Lower lobe of right lung (tissue), 2 donors: ENCODE measurements at regions not wholly inside any gene's neighbourhood (a gene's known extent, or its start where the extent isn't known, plus 50 kb on each side); places are given as distances from the start of the nearest gene placed in this dataset.

Source experiments
- ATAC-seq, 2 donors: fragments of 200-7000 bp; cut with Tn5 transposase; one replicate each; pipeline ENCODE4 v1.9.1; 2020 to 2022; ENCODE audit warnings: mild to moderate bottlenecking in 2 of 2, moderate library complexity in 2 of 2
- DNase-seq: peaks from one replicate; pipeline ENCODE4 v3.0.0-alpha.2; 2020
- H3K27ac ChIP-seq: fragments of 200-600 bp; one replicate; pipeline ENCODE4 v1.8.0; 2022
- H3K27me3 ChIP-seq: fragments of 200-600 bp; one replicate; pipeline ENCODE4 v1.8.0; 2022; ENCODE audit warnings: low read depth
- H3K36me3 ChIP-seq: fragments of 200-600 bp; one replicate; pipeline ENCODE4 v1.8.0; 2022; ENCODE audit warnings: mild to moderate bottlenecking
- H3K4me1 ChIP-seq: fragments of 200-600 bp; one replicate; pipeline ENCODE4 v1.8.0; 2022
- H3K4me3 ChIP-seq: fragments of 200-600 bp; one replicate; pipeline ENCODE4 v1.8.0; 2022; ENCODE audit warnings: mild to moderate bottlenecking
- H3K9me3 ChIP-seq: fragments of 200-600 bp; one replicate; pipeline ENCODE4 v1.8.0; 2022
- CTCF ChIP-seq: fragments of 200-600 bp; IDR thresholded peaks from one replicate; pipeline ENCODE4 v1.8.0; 2022; ENCODE audit warnings: antibody characterized with exemption, mild to moderate bottlenecking
- intact Hi-C: fragments of 100-400 bp; cut with DNase I; formaldehyde crosslinking; loops from one replicate; pipeline ENCODE4 v1.11.0; 2022
- donor health status: DM: no; HTN: yes; CAD: no; lungs with severe emphysema.

DNA sequence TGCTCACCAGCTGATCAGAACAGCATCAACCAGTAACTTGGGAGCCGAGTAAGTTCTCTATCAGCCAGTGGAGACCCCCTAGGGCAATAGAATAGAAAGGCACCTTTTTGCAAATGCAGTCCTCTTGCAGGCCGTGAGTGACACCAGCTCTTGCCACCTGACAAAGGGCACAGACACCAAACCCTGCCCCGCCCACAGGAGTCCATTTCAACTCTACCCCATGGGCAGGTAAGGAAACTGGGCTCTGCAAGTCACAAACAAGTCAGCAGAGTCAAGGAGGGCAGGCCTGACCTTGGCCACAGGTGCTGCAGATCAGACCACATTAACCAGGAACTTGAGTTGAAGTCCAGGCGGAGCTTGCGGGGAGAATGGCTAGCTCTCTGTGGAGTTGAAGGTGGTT lies 77.4 kb upstream of the SPATA13 start:
- Histone ChIP-seq H3K36me3 (no peaks in the 10 kb centered on the region), H3K4me3 (no peak overlapping the region), H3K27me3 (no peaks in the 10 kb centered on the region), H3K9me3 (no peaks in the 10 kb centered on the region), H3K4me1 (peaks cover 22% of the 10 kb centered on the region), H3K27ac (no peak overlapping the region)
- intact Hi-C loops = no loop called here
- no peak for TF ChIP-seq CTCF
- DNase-seq (no peak), ATAC-seq (no peak)

DNA sequence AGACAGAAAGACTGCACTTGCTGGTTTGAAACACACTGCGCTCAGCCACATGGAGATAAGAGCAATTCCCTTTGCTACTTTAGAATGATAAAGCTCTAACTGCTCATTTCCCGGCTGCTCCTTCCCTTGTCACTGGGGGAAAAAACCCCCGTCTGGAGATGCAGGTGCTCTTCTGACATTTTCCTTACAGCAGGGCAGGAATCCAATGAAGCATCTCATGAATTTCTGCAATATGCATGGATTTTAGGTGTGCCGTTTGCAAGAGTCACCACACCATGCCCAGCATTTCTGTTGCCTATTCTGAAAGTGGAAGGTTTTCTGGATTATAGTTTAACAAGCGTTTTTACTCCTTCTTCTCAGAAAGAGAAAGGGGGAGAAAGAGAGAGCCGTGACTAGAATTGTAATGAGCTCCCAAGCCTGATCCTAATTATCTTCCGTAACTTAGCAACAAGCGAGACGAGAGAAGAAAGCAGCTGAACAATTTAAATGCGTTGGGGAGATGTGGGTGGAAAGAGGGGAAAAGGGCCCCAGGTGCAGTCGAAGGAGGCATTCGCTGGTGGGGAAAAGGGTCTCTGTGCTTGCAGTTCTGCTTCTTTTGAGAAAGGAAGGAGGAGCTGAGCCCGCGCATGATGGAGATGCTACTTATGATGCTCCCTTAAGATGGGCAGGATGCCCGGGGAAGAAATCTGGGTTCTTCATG lies 76.6 kb upstream of the SPATA13 start:
- ATAC-seq = no peak
- intact Hi-C loops = no loop called here
- no peak for DNase-seq
- Histone ChIP-seq H3K4me3 (no peak overlapping the region), H3K27me3 (no peaks in the 10 kb centered on the region), H3K36me3 (no peaks in the 10 kb centered on the region), H3K27ac (no peak overlapping the region), H3K9me3 (no peaks in the 10 kb centered on the region), H3K4me1 (peaks cover 22% of the 10 kb centered on the region)
- no peak for TF ChIP-seq CTCF

DNA sequence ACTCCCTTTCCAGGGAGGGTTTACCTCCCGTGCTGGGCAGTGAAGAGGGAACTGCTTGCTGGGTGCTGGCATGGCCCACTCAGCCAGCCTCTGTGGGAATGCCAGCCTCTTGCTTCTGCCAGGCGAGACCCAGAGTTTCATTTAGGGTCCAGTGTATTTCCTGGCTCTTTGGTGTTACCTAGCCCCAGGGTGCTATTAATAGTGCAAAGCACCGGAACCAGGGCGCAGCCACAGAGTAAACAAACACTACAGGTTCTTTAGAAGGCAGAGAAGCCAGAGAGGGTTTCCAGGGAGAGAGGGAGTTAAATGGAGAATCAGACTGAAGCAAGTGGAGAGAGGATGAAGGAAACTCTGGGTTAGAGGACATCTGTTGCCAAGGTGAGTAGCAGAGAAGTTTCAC lies 74.9 kb upstream of the SPATA13 start:
- H3K4me3 ChIP-seq = no peak overlapping the region
- H3K27me3 ChIP-seq = no peaks in the 10 kb centered on the region
- TF ChIP-seq CTCF = no peak
- peaks cover 24% of the 10 kb centered on the region for H3K4me1 ChIP-seq
- H3K36me3 ChIP-seq = no peaks in the 10 kb centered on the region
- H3K9me3 ChIP-seq = no peaks in the 10 kb centered on the region
- peak in 1 of 2 donors; percentile 69 for ATAC-seq
- intact Hi-C loops = no loop called here
- no peak for DNase-seq
- peak overlapping the region; percentile 32 for H3K27ac ChIP-seq

DNA sequence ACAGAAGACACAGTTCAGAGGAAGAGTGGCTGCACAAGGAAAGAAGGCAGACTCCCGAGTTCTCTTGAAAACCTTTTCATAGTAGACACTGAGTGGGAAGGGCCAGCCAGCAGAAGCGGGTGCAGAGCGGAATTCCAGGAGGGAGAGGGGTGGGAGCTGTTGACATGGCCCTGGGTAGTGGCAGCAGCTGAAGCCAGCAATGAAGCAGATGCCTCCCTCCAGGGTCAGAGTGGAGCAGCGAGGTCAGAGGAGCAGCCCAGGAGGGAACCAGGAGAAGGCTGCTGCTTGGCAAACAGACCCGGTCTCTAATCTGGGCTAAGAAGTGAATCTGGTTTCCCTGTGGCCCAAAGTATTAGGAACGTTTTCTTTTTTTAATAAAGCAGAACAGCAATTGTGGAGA lies 73.9 kb upstream of the SPATA13 start:
- peaks cover 34% of the 10 kb centered on the region for H3K4me1 ChIP-seq
- no peak overlapping the region for H3K27ac ChIP-seq
- DNase-seq (no peak), ATAC-seq (no peak)
- TF ChIP-seq CTCF = no peak
- H3K4me3 ChIP-seq = no peak overlapping the region
- H3K27me3 ChIP-seq = no peaks in the 10 kb centered on the region
- intact Hi-C loops = no loop called here
- no peaks in the 10 kb centered on the region for H3K36me3 ChIP-seq
- H3K9me3 ChIP-seq = no peaks in the 10 kb centered on the region

- intact Hi-C loops = no loop called here
- ATAC-seq (peak; percentile 20 to 43), DNase-seq (no peak)
- no peak overlapping the region for H3K4me3 ChIP-seq
- no peaks in the 10 kb centered on the region for H3K27me3 ChIP-seq
- no peak overlapping the region for H3K27ac ChIP-seq
- H3K4me1 ChIP-seq = peaks cover 44% of the 10 kb centered on the region
- H3K9me3 ChIP-seq = no peaks in the 10 kb centered on the region
- H3K36me3 ChIP-seq = no peaks in the 10 kb centered on the region
- TF ChIP-seq CTCF = no peak
These were observed 72.8 kb upstream of the SPATA13 start for GRCh38 chr13:24087605-24088225.
